Epithelial cell of proximal tubule (primary cell): ENCODE measurements at regions not wholly inside any gene's neighbourhood (a gene's known extent, or its start where the extent isn't known, plus 50 kb on each side); places are given as distances from the start of the nearest gene placed in this dataset.

Experiments used
- DNase-seq: peaks from one replicate; pipeline ENCODE4 v3.0.0-alpha.2; 2011; ENCODE audit warnings: low read depth
- H3K4me3 ChIP-seq: 2 replicates; pipeline ENCODE4 v1.5.1; 2011; ENCODE audit warnings: low read depth, mild to moderate bottlenecking, low read length
- TF ChIP-seq, protein P1 (sequence below): conservative IDR thresholded peaks from 2 replicates; pipeline ENCODE4 v1.5.1; 2012; ENCODE audit warnings: low read depth, mild to moderate bottlenecking, low read length

DNA sequence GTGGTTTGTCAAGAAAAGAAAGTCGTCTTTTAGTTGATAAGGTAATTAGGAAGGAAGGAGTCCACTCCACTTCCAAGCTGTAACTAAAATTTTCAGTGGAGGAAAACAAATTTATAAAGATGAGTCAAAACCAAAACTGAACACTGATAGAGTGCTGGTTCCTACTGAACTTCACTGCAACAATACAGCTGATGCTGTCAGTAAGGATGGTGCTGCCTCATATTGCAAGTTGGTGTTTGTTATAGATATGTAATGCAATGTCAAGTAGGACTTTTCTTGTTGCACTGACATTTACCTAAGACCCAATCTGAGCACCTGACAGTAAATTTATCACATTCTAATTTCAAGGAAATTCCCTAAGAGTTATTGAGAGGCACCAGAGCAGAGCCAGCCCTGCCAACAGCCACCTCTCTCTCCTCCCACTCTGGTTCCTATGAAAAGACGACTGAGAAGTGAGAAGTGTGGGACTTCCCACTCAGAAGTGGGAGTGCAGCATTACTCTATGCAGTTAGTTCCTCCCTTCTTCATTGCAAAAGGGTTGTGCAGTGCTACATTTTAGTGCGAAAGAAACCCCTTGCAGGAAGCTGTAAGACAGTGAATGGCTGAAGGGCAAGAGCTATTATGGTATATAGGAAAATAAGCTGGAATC, 350.8 kb downstream of the NFIB start:
- H3K4me3 ChIP-seq: no peak overlapping the region
- TF ChIP-seq, protein P1, sequence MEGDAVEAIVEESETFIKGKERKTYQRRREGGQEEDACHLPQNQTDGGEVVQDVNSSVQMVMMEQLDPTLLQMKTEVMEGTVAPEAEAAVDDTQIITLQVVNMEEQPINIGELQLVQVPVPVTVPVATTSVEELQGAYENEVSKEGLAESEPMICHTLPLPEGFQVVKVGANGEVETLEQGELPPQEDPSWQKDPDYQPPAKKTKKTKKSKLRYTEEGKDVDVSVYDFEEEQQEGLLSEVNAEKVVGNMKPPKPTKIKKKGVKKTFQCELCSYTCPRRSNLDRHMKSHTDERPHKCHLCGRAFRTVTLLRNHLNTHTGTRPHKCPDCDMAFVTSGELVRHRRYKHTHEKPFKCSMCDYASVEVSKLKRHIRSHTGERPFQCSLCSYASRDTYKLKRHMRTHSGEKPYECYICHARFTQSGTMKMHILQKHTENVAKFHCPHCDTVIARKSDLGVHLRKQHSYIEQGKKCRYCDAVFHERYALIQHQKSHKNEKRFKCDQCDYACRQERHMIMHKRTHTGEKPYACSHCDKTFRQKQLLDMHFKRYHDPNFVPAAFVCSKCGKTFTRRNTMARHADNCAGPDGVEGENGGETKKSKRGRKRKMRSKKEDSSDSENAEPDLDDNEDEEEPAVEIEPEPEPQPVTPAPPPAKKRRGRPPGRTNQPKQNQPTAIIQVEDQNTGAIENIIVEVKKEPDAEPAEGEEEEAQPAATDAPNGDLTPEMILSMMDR: no peak
- DNase-seq: no peak

DNA sequence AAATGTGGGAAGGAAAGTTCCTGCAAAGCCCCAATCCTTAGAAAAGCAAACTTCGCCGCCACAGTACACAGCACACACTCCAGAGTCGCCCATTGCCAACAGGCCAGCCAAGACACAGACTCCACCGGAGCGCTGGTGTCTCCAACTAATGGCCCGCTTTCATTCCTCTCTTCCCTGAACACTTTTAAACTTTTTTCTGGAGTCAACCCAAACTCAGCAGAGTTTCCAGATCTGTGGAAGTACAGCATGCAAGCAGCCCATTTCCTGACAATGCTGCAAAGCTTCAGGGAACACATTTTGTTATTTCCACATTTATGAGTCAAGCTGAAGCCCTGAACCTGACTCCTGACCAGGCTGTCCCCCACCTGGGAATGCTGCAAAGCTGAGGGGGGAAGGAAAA, 351.9 kb downstream of the NFIB start:
- no peak overlapping the region for H3K4me3 ChIP-seq
- TF ChIP-seq, protein P1: no peak
- no peak for DNase-seq

DNA sequence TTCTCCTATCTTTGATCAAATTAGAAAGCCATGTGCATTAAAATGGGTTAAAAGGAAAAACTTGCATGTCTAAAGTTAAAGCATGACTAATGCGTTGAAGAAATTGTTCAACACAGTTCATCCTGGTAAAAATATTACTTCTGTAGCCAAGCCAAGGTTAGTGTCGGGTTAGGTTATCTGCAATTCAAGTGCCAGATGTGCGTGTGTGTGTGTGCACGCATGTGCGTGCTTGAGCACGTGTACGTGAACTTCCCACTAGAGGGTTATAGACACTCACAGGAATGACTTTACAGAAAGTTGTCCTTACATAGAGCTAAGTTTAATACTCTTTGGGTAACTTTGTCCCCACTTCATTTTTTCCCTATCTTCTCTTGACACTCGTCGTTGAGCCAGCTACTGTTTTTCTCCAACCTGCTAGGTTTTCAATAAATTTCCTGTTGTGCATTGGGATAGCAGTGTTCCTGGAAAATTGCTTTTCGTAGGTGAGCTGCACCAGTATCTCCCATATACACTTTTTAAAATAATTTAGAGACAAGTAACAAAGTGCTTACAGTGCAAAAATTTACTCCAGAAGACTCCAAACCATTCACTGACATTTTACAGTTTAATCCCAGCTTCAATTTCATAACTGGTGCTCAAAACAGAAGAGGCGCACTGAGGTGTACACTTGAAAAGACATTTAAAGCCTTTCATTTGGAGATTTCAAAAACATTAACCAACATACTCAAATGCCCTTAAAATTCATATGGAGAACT, 353.8 kb downstream of the NFIB start:
- H3K4me3 ChIP-seq: no peak overlapping the region
- TF ChIP-seq, protein P1: no peak
- DNase-seq: no peak

DNA sequence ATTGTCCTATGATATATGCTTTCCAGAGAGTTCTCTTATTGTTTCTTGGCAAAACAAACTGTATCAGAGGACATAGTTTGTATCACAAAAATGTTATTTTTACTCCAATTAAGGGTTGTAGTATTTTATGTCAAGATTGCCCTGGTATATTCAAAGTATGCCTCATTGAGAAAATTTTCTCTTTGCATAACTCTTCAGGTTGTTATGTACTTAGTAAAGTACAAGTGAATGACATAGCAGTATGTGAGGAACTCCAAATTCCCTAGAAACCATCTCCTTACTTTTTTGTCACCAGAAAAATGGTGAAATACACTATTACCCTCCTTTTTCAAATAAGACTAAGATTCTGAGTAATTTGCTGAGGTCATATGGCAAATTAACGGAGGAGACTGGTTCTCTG, 355.3 kb downstream of the NFIB start:
- TF ChIP-seq, protein P1: no peak
- no peak for DNase-seq
- no peak overlapping the region for H3K4me3 ChIP-seq

DNA sequence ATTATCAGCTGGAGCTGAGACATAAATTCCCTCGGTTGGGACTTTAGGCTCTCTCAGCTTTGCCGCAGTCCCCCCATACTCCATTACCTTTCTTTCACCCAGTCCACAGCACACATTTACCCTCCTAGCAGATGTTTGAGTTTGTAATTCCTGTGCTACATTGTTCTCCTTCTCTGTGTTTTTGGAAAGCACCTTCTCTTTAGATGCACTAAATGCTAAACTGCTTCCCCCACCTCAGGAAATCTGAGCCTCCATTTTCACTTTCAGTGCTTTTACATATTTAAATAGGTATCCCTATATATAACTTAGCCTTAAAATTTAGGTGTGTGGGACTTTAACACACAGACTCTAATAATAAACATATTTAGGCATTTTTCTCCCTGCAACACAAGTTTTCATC, 356.9 kb downstream of the NFIB start:
- no peak for DNase-seq
- TF ChIP-seq, protein P1: no peak

DNA sequence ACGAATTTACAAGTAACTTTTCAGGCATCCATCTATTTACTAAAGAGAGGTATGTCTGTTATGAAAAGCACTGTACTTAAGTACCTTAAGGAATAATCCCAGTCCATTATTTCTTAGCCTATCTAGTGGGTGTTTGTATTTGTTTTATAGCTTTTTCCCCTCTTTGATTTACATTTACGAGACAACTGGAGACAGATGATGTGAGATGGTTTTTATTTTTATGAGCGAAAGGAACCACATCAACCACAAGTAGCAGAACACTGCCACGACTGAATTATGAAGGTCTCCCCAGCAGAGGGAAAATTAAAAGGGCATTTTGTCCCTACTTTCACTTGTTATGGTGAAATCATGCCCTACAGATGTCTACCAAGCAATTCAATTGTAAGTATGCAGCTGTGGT, 357.8 kb downstream of the NFIB start:
- no peak overlapping the region for H3K4me3 ChIP-seq
- DNase-seq: no peak
- TF ChIP-seq, protein P1: no peak

More for the DNA sequence above, 356.9 kb downstream of the NFIB start:
- no peak overlapping the region for H3K4me3 ChIP-seq
